ENCODE measurements at regions not wholly inside any gene's neighbourhood (a gene's known extent, or its start where the extent isn't known, plus 50 kb on each side); places are given as distances from the start of the nearest gene placed in this dataset.

DNA sequence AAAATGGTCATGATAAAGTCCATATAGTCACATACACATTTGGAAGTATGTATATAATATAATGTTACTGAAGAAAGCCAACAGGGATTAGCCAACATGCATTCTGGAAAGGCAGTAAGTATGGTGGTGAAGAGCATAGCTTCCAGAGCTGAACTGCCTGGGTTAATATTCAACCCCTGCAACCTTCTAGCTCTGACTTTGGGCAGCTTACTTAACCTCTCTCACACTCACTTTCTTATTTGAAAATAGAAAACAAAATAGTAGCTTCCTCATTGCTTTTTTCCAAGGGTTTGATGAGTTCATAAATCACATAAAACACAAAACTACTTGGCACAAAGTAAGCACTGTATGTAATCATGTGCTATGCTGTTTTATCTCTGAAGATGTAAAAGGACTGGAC lies 216.4 kb downstream of the CHIC2 start:
- ATAC-seq, result no peak

GRCh38 chr4:53844551-53844950 lies 219.9 kb downstream of the CHIC2 start:
- H3K79me2 ChIP-seq (ENCODE audit: low read length), result no peaks in the 10 kb centered on the region
- no peaks in the 10 kb centered on the region for H3K36me3 ChIP-seq (ENCODE audit: low read depth, low read length)
- H3K4me1 ChIP-seq (ENCODE audit: insufficient read depth, low read length), result no peaks in the 10 kb centered on the region
- no peak overlapping the region for H3K9ac ChIP-seq (ENCODE audit: low read length)
- DNase-seq, result no peak
- no peaks in the 10 kb centered on the region for H3K27me3 ChIP-seq (ENCODE audit: low read length)
- H3K4me2 ChIP-seq (ENCODE audit: low read length), result no peak overlapping the region
- H4K20me1 ChIP-seq (ENCODE audit: low read length), result no peaks in the 10 kb centered on the region
- ChIA-PET CTCF (interaction anchor here (1.0 kb wide), 1 partner anchor 138 kb away, joined by 3 read pairs; no protein-coding TSS in a partner anchor), POLR2A (ENCODE audit: unreplicated experiment) (no interaction called here)
- H3F3A ChIP-seq (ENCODE audit: low read length, unreplicated experiment), result no peaks in the 10 kb centered on the region
- no peak overlapping the region for H3K4me3 ChIP-seq (ENCODE audit: low read length)
- H3K9me2 ChIP-seq (replicated peaks; ENCODE audit: low read length), result no peaks in the 10 kb centered on the region
- no peak overlapping the region for H2AFZ ChIP-seq (ENCODE audit: low read length)
- ATAC-seq, result no peak
- BruUV-seq (replicated peaks), result no TSS peak
- TF ChIP-seq CTCF (conservative IDR thresholded peaks at IDR 0.05; ENCODE audit: low read depth, low read length) (no peak), EZH2 (IDR thresholded peaks at IDR 0.05; ENCODE audit: low read length, unreplicated experiment) (no peak), EZH2phosphoT487 (IDR thresholded peaks at IDR 0.05; ENCODE audit: borderline replicate concordance, low read length) (no peak)
- no peak overlapping the region for H3K27ac ChIP-seq (ENCODE audit: low read length)
- intact Hi-C loops (cut with micrococcal nuclease), result loop anchor here (10.0 kb wide), 1 partner anchor 50 kb away; no protein-coding TSS in a partner anchor
- no peaks in the 10 kb centered on the region for H3K9me3 ChIP-seq (ENCODE audit: low read length)

More for the DNA sequence above, 216.4 kb downstream of the CHIC2 start:
- no peak for DNase-seq
- no peaks in the 10 kb centered on the region for H3F3A ChIP-seq (ENCODE audit: low read length, unreplicated experiment)
- no peak overlapping the region for H3K4me2 ChIP-seq (ENCODE audit: low read length)
- POLR2A ChIA-PET (ENCODE audit: unreplicated experiment), result no interaction called here
- TF ChIP-seq EZH2phosphoT487 (IDR thresholded peaks at IDR 0.05; ENCODE audit: borderline replicate concordance, low read length) (no peak), CTCF (conservative IDR thresholded peaks at IDR 0.05; ENCODE audit: low read depth, low read length) (no peak), EZH2 (IDR thresholded peaks at IDR 0.05; ENCODE audit: low read length, unreplicated experiment) (no peak)
- H3K27me3 ChIP-seq (ENCODE audit: low read length), result no peaks in the 10 kb centered on the region
- H3K9ac ChIP-seq (ENCODE audit: low read length), result no peak overlapping the region
- H3K9me2 ChIP-seq (replicated peaks; ENCODE audit: low read length), result no peaks in the 10 kb centered on the region
- BruUV-seq (replicated peaks), result no TSS peak
- no peaks in the 10 kb centered on the region for H3K36me3 ChIP-seq (ENCODE audit: low read depth, low read length)
- intact Hi-C loops (cut with micrococcal nuclease), result loop anchor here (2.0 to 10.0 kb wide), 2 partner anchors 45 to 47 kb away; no protein-coding TSS in a partner anchor
- no peaks in the 10 kb centered on the region for H4K20me1 ChIP-seq (ENCODE audit: low read length)
- no peaks in the 10 kb centered on the region for H3K4me1 ChIP-seq (ENCODE audit: insufficient read depth, low read length)
- H3K79me2 ChIP-seq (ENCODE audit: low read length), result no peaks in the 10 kb centered on the region
- CTCF ChIA-PET, result no interaction called here
- no peaks in the 10 kb centered on the region for H3K9me3 ChIP-seq (ENCODE audit: low read length)
- H3K27ac ChIP-seq (ENCODE audit: low read length), result no peak overlapping the region
- no peak overlapping the region for H3K4me3 ChIP-seq (ENCODE audit: low read length)
- no peak overlapping the region for H2AFZ ChIP-seq (ENCODE audit: low read length)

- intact Hi-C loops (cut with micrococcal nuclease), result loop anchor here (10.0 kb wide), 1 partner anchor 51 kb away; no protein-coding TSS in a partner anchor
- H3K4me3 ChIP-seq (ENCODE audit: low read length), result no peak overlapping the region
- no peak overlapping the region for H3K4me2 ChIP-seq (ENCODE audit: low read length)
- H4K20me1 ChIP-seq (ENCODE audit: low read length), result no peaks in the 10 kb centered on the region
- H3K27me3 ChIP-seq (ENCODE audit: low read length), result no peaks in the 10 kb centered on the region
- TF ChIP-seq EZH2 (IDR thresholded peaks at IDR 0.05; ENCODE audit: low read length, unreplicated experiment) (no peak), CTCF (conservative IDR thresholded peaks at IDR 0.05; ENCODE audit: low read depth, low read length) (no peak), EZH2phosphoT487 (IDR thresholded peaks at IDR 0.05; ENCODE audit: borderline replicate concordance, low read length) (no peak)
- ChIA-PET CTCF (interaction anchor here (1.0 kb wide), 1 partner anchor 138 kb away, joined by 3 read pairs; no protein-coding TSS in a partner anchor), POLR2A (ENCODE audit: unreplicated experiment) (no interaction called here)
- H3K4me1 ChIP-seq (ENCODE audit: insufficient read depth, low read length), result no peaks in the 10 kb centered on the region
- no peaks in the 10 kb centered on the region for H3K9me3 ChIP-seq (ENCODE audit: low read length)
- H3K9ac ChIP-seq (ENCODE audit: low read length), result no peak overlapping the region
- no peaks in the 10 kb centered on the region for H3K9me2 ChIP-seq (replicated peaks; ENCODE audit: low read length)
- H3K27ac ChIP-seq (ENCODE audit: low read length), result no peak overlapping the region
- DNase-seq, result no peak
- H3K79me2 ChIP-seq (ENCODE audit: low read length), result no peaks in the 10 kb centered on the region
- no peaks in the 10 kb centered on the region for H3K36me3 ChIP-seq (ENCODE audit: low read depth, low read length)
- BruUV-seq (replicated peaks), result no TSS peak
- H2AFZ ChIP-seq (ENCODE audit: low read length), result no peak overlapping the region
- ATAC-seq, result no peak
- no peaks in the 10 kb centered on the region for H3F3A ChIP-seq (ENCODE audit: low read length, unreplicated experiment)
These were observed 220.3 kb downstream of the CHIC2 start for GRCh38 chr4:53844133-53844532.
